CD4-positive, alpha-beta T cell treated with Interleukin-6 at 100 ng/mL for 8 hours (primary cell): ENCODE measurements at regions not wholly inside any gene's neighbourhood (a gene's known extent, or its start where the extent isn't known, plus 50 kb on each side); places are given as distances from the start of the nearest gene placed in this dataset.

Source experiments
- DNase-seq: peaks from one replicate; pipeline ENCODE4 v3.0.0-alpha.2; 2020; ENCODE audit warnings: mixed read lengths, low spot score

GRCh38 chr13:22189176-22190048 lies 518.5 kb downstream of the FGF9 start:
- DNase-seq = no peak

- DNase-seq = no peak
These were observed 522.2 kb downstream of the FGF9 start for GRCh38 chr13:22193070-22193469.

- DNase-seq = no peak
These were observed 523.4 kb downstream of the FGF9 start for GRCh38 chr13:22194106-22194805.

- no peak for DNase-seq
These were observed 524.9 kb downstream of the FGF9 start for GRCh38 chr13:22195726-22196125.

GRCh38 chr13:22196777-22197176 lies 525.9 kb downstream of the FGF9 start:
- DNase-seq = no peak

GRCh38 chr13:22198001-22198400 lies 527.1 kb downstream of the FGF9 start:
- DNase-seq = no peak

GRCh38 chr13:22198641-22199217 lies 527.9 kb downstream of the FGF9 start:
- DNase-seq = no peak

GRCh38 chr13:22200440-22200839 lies 529.6 kb downstream of the FGF9 start:
- DNase-seq = no peak

- no peak for DNase-seq
These were observed 530.6 kb downstream of the FGF9 start for GRCh38 chr13:22201375-22201925.

- DNase-seq = no peak
These were observed 539.5 kb downstream of the FGF9 start for GRCh38 chr13:22210134-22210930.

GRCh38 chr13:22211876-22212275 lies 541.0 kb downstream of the FGF9 start:
- DNase-seq = no peak

- no peak for DNase-seq
These were observed 541.7 kb downstream of the FGF9 start for GRCh38 chr13:22212576-22212975.

GRCh38 chr13:22214184-22214583 lies 543.3 kb downstream of the FGF9 start:
- no peak for DNase-seq

GRCh38 chr13:22218797-22219196 lies 547.9 kb downstream of the FGF9 start:
- no peak for DNase-seq

- DNase-seq = no peak
These were observed 548.8 kb downstream of the FGF9 start for GRCh38 chr13:22219709-22220108.

- DNase-seq = no peak
These were observed 549.6 kb downstream of the FGF9 start for GRCh38 chr13:22220151-22221135.

- DNase-seq = no peak
These were observed 552.5 kb downstream of the FGF9 start for GRCh38 chr13:22223411-22223810.

- DNase-seq = no peak
These were observed 555.2 kb downstream of the FGF9 start for GRCh38 chr13:22226086-22226485.

- no peak for DNase-seq
These were observed 557.0 kb downstream of the FGF9 start for GRCh38 chr13:22227895-22228294.

GRCh38 chr13:22229916-22230315 lies 559.0 kb downstream of the FGF9 start:
- DNase-seq = no peak

GRCh38 chr13:22232186-22232585 lies 561.3 kb downstream of the FGF9 start:
- DNase-seq = no peak
